Ovary (tissue), 7 donors: ENCODE measurements at regions not wholly inside any gene's neighbourhood (a gene's known extent, or its start where the extent isn't known, plus 50 kb on each side); places are given as distances from the start of the nearest gene placed in this dataset.

Source experiments
- DNase-seq, 5 donors: peaks; one replicate each; pipeline ENCODE4 v3.0.0-alpha.2; 2019 to 2020
- H3K27ac ChIP-seq, 2 donors: fragments of 200-600 bp; one replicate each; pipeline versions ENCODE4 v1.5.1 to v1.8.0; 2019 to 2022
- H3K27me3 ChIP-seq: fragments of 200-600 bp; one replicate; pipeline ENCODE4 v1.8.0; 2022
- H3K36me3 ChIP-seq: fragments of 200-600 bp; sonication (generic); one replicate; pipeline ENCODE4 v1.5.1; 2019
- H3K4me1 ChIP-seq: one replicate; pipeline ENCODE4 v1.8.1; 2013; ENCODE audit warnings: mild to moderate bottlenecking, moderate library complexity; ENCODE audit not compliant: insufficient read depth
- H3K4me3 ChIP-seq: fragments of 200-600 bp; sonication (generic); one replicate; pipeline ENCODE4 v1.5.1; 2017
- H3K9me3 ChIP-seq, 2 donors: fragments of 200-600 bp in 1 of 2; sonication (generic) in 1 of 2; one replicate each; pipeline versions ENCODE4 v1.5.1 to v1.8.1; 2013 to 2019; ENCODE audit warnings: mild to moderate bottlenecking in 1 of 2, moderate library complexity in 1 of 2
- EP300 ChIP-seq: sonication (generic); formaldehyde crosslinking; IDR thresholded peaks from one replicate; pipeline ENCODE4 v1.6.1; 2017; ENCODE audit warnings: antibody characterized with exemption
- POLR2A ChIP-seq: fragments of 450-650 bp; IDR thresholded peaks from one replicate; pipeline ENCODE4 v1.6.1; 2017; ENCODE audit warnings: antibody characterized with exemption, mild to moderate bottlenecking, moderate library complexity
- WGBS, 3 donors: extraction: QIAGEN DNeasy Blood & Tissue Kit in 1 of 3; methylation state at CpG; one replicate each; pipeline versions ENCODE4 v1.1.5 to v1.1.7; 2013 to 2017; 5-methylcytosine and 5-hydroxymethylcytosine counted together
- intact Hi-C, 4 donors: fragments of 100-400 bp; cut with DNase I; formaldehyde crosslinking; loops; one replicate each; pipeline versions ENCODE4 v1.11.0 to v1.15.1; 2022 to 2023
- TF ChIP-seq, protein P1 (sequence below), 3 donors: fragments of 450-650 bp in 2 of 3; fragments of 200-600 bp in 1 of 3; IDR thresholded peaks; one replicate each; pipeline versions ENCODE4 v1.5.1 to v1.8.0; 2016 to 2022; ENCODE audit warnings: antibody characterized with exemption in 3 of 3, mild to moderate bottlenecking in 1 of 3
- donor health status: DM: no; HTN: no; CAD: no; lungs with moderate emphysema.
- donor health status: DM: no; HTN: no; CAD: no.
- donor health status: Bipolar disorder and iron deficiency.
- donor health status: DM: no; HTN: no; CAD: no.
- donor health status: DM: yes; HTN: yes; CAD: no.

- WGBS, 3 donors = 85 to 95% (median 94%) methylated on average over 1 of the region's 1 CpG
- Histone ChIP-seq H3K27me3 (no peaks in the 10 kb centered on the region), H3K9me3 (no peaks in the 10 kb centered on the region), H3K4me1 (no peaks in the 10 kb centered on the region), H3K27ac (no peak overlapping the region), H3K4me3 (no peak overlapping the region), H3K36me3 (no peaks in the 10 kb centered on the region)
- intact Hi-C loops = no loop called here
- TF ChIP-seq EP300 (no peak), POLR2A (no peak)
- TF ChIP-seq, protein P1, sequence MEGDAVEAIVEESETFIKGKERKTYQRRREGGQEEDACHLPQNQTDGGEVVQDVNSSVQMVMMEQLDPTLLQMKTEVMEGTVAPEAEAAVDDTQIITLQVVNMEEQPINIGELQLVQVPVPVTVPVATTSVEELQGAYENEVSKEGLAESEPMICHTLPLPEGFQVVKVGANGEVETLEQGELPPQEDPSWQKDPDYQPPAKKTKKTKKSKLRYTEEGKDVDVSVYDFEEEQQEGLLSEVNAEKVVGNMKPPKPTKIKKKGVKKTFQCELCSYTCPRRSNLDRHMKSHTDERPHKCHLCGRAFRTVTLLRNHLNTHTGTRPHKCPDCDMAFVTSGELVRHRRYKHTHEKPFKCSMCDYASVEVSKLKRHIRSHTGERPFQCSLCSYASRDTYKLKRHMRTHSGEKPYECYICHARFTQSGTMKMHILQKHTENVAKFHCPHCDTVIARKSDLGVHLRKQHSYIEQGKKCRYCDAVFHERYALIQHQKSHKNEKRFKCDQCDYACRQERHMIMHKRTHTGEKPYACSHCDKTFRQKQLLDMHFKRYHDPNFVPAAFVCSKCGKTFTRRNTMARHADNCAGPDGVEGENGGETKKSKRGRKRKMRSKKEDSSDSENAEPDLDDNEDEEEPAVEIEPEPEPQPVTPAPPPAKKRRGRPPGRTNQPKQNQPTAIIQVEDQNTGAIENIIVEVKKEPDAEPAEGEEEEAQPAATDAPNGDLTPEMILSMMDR (IDR thresholded peaks at IDR 0.05) = no peak
- no peak for DNase-seq
Observed at GRCh38 chr3:71964170-71964569, 179.2 kb upstream of the PROK2 start.

DNA sequence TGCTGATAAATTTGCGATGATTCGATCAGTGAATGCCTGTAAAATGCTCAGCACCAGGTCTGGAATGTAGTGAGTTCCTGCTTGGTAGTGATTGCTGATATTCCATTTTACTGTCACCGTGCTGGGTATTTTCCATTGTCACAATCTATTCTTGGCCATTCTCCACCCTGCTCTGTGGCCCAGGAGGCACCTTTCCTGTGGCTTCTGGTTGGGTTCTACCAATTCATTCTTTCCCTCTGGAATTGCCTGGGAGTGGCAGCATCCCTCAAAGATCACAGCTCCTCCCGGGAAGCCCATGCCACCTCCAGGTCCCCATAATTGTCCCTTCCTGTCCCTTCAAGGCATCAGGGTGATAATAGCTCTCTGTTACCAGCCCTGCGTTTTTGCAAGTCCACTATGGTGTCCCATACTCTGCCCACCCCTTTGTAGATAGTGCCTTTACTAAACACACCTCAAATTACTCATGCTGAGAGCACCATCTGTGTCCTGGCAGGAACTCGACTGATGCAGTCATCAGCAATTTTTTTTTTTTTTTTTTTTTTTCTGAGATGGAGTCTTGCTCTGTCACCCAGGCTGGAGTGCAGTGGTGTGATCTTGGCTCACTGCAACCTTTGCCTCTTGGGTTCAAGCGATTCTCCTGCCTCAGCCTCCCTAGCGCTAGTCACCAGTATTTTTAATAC, 177.8 kb upstream of the PROK2 start:
- H3K4me1 ChIP-seq = no peaks in the 10 kb centered on the region
- TF ChIP-seq, protein P1 (IDR thresholded peaks at IDR 0.05) = no peak
- TF ChIP-seq EP300 (no peak), POLR2A (no peak)
- no peaks in the 10 kb centered on the region for H3K27me3 ChIP-seq
- WGBS, 3 donors = 79 to 82% (median 81%) methylated on average over 8 of the region's 8 CpGs
- H3K4me3 ChIP-seq = no peak overlapping the region
- DNase-seq = no peak
- H3K36me3 ChIP-seq = no peaks in the 10 kb centered on the region
- no peak overlapping the region for H3K27ac ChIP-seq
- H3K9me3 ChIP-seq = no peaks in the 10 kb centered on the region
- intact Hi-C loops = no loop called here

- no peak for DNase-seq
- H3K9me3 ChIP-seq = no peaks in the 10 kb centered on the region
- intact Hi-C loops = no loop called here
- no peak overlapping the region for H3K27ac ChIP-seq
- TF ChIP-seq, protein P1 (IDR thresholded peaks at IDR 0.05) = no peak
- no peak for TF ChIP-seq POLR2A
- TF ChIP-seq EP300 = no peak
- no peaks in the 10 kb centered on the region for H3K36me3 ChIP-seq
- WGBS, 3 donors = 70 to 82% (median 70%) methylated on average over 2 of the region's 2 CpGs
- H3K4me3 ChIP-seq = no peak overlapping the region
- no peaks in the 10 kb centered on the region for H3K4me1 ChIP-seq
- H3K27me3 ChIP-seq = no peaks in the 10 kb centered on the region
Observed at GRCh38 chr3:71961891-71962290, 176.9 kb upstream of the PROK2 start.

DNA sequence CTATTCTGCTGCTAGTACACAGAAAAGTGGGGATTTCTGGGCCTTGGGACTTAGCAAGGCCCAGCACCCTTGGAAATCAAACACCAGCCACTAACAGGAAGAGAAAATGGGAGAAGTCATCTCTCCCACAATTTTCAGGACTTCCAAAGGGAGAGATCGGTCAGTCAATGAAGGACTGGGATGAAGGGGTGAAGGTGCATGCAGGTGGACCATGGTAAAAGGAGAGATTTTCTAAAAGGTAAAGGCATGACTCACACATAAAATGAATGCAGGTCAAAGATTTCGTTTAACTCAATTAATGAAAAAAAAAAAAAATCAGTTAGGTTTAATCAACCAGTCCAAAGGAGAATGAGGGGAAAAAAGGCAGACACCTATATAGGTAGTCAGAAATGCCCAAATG, 176.4 kb upstream of the PROK2 start:
- Histone ChIP-seq H3K27me3 (no peaks in the 10 kb centered on the region), H3K27ac (no peak overlapping the region), H3K36me3 (no peaks in the 10 kb centered on the region), H3K9me3 (no peaks in the 10 kb centered on the region), H3K4me3 (no peak overlapping the region), H3K4me1 (no peaks in the 10 kb centered on the region)
- TF ChIP-seq, protein P1 (IDR thresholded peaks at IDR 0.05) = no peak
- no peak for TF ChIP-seq EP300
- TF ChIP-seq POLR2A = no peak
- WGBS, 3 donors = 92 to 97% (median 93%) methylated on average over 2 of the region's 2 CpGs
- intact Hi-C loops = no loop called here
- DNase-seq = no peak
